GM12878 (cell line): ENCODE measurements at regions not wholly inside any gene's neighbourhood (a gene's known extent, or its start where the extent isn't known, plus 50 kb on each side); places are given as distances from the start of the nearest gene placed in this dataset.

Experiments used
- ATAC-seq: fragments of 200-7000 bp; cut with Tn5 transposase; 3 replicates; pipeline ENCODE4 v1.9.1; 2020; ENCODE audit warnings: mild to moderate bottlenecking, moderate library complexity
- BruUV-seq: library from RNA; stranded (reverse); fragments of 400-500 nt; replicated peaks from 2 replicates; lab custom pipeline; 2021; lab: Mats Ljungman, UMichigan
- CTCF ChIA-PET: fragments of 300-600 bp; sonication (Branson Sonifier 250); formaldehyde crosslinking; extraction: SDS; loops from one replicate; lab custom pipeline; 2021; ENCODE audit warnings: inconsistent platforms; lab: Yijun Ruan, JAX
- POLR2A ChIA-PET: fragments of 350-600 bp; formaldehyde crosslinking; extraction: SDS; loops from one replicate; lab custom pipeline; 2021; ENCODE audit warnings: inconsistent platforms; lab: Charles Lee
- RAD21 ChIA-PET: fragments of 300-600 bp; sonication (Branson Sonifier 250); formaldehyde crosslinking; loops from one replicate; lab custom pipeline; 2023; ENCODE audit warnings: antibody characterized with exemption; ENCODE audit not compliant: unreplicated experiment; lab: Charles Lee
- SMC1A ChIA-PET: fragments of 300-600 bp; sonication (Branson Sonifier 250); formaldehyde crosslinking; loops from one replicate; lab custom pipeline; 2023; ENCODE audit not compliant: unreplicated experiment, uncharacterized antibody; lab: Charles Lee
- DNase-seq: peaks from one replicate; pipeline ENCODE4 v3.0.0-alpha.2; 2011; ENCODE audit warnings: low read depth, low spot score
- FAIRE-seq: peaks from 3 replicates; lab custom pipeline; 2011; peaks lifted over from hg19 to GRCh38; lab: Jason Lieb, UNC
- H2AFZ ChIP-seq: 2 replicates; pipeline ENCODE4 v1.6.0; 2011; ENCODE audit warnings: low read depth, low read length, control low read depth; ENCODE audit not compliant: control insufficient read depth
- H3K27ac ChIP-seq: 2 replicates; pipeline ENCODE4 v1.5.1; 2011; ENCODE audit warnings: control low read depth; ENCODE audit not compliant: control insufficient read depth, insufficient read depth
- H3K27me3 ChIP-seq, 2 experiments: replicated peaks in 1 of 2; 2 replicates each; pipeline versions ENCODE4 v1.6.0 to v1.6.1; 2011; ENCODE audit warnings: low read length in 1 of 2; ENCODE audit not compliant: control insufficient read depth in 2 of 2, insufficient read depth in 2 of 2
- H3K36me3 ChIP-seq, 2 experiments: 2 replicates each; pipeline ENCODE4 v1.5.1; 2011; ENCODE audit warnings: low read length in 1 of 2; ENCODE audit not compliant: control insufficient read depth in 2 of 2, insufficient read depth in 2 of 2
- H3K4me1 ChIP-seq: 2 replicates; pipeline ENCODE4 v1.6.1; 2011; ENCODE audit warnings: mild to moderate bottlenecking, low read length, moderate library complexity, mixed read lengths; ENCODE audit not compliant: control insufficient read depth, insufficient read depth
- H3K4me2 ChIP-seq: 2 replicates; pipeline ENCODE4 v1.6.0; 2011; ENCODE audit warnings: control low read depth; ENCODE audit not compliant: control insufficient read depth, insufficient read depth
- H3K4me3 ChIP-seq: fragments of 200-600 bp; sonication (generic); 2 replicates; pipeline ENCODE4 v1.5.1; 2016
- H3K79me2 ChIP-seq: 2 replicates; pipeline ENCODE4 v1.6.0; 2011; ENCODE audit warnings: low read length; ENCODE audit not compliant: control insufficient read depth, insufficient read depth
- H3K9ac ChIP-seq: 2 replicates; pipeline ENCODE4 v1.8.0; 2011; ENCODE audit warnings: low read length, control low read depth, mixed read lengths; ENCODE audit not compliant: control insufficient read depth, insufficient read depth
- H3K9me3 ChIP-seq: replicated peaks from 3 replicates; pipeline ENCODE4 v1.5.1; 2011; ENCODE audit warnings: mild to moderate bottlenecking, low read length; ENCODE audit not compliant: control insufficient read depth, insufficient read depth
- H4K20me1 ChIP-seq: 2 replicates; pipeline ENCODE4 v1.6.0; 2011; ENCODE audit not compliant: control insufficient read depth, insufficient read depth
- ASH2L ChIP-seq: fragments of 300-600, 200-600 bp; sonication (generic); IDR thresholded peaks from 2 replicates; pipeline ENCODE4 v1.6.1; 2017; ENCODE audit warnings: low read depth, mild to moderate bottlenecking, borderline replicate concordance
- CHD2 ChIP-seq: IDR thresholded peaks from 2 replicates; pipeline ENCODE4 v1.6.1; 2011; ENCODE audit warnings: low read depth, low read length, improper control_type of control experiment, borderline replicate concordance
- EP300 ChIP-seq, 2 experiments: fragments of 150-350 bp in 1 of 2; IDR thresholded peaks; 2 replicates each; pipeline ENCODE4 v1.6.1; 2011 to 2012; ENCODE audit warnings: low read depth in 2 of 2, low read length in 2 of 2, borderline replicate concordance in 1 of 2, improper control_type of control experiment in 1 of 2, inconsistent platforms in 1 of 2; ENCODE audit not compliant: control insufficient read depth in 1 of 2
- KLF5 ChIP-seq: fragments of 450-650 bp; IDR thresholded peaks from 2 replicates; pipeline ENCODE4 v1.6.1; 2014; ENCODE audit warnings: mild to moderate bottlenecking; ENCODE audit not compliant: partially characterized antibody
- RFX5 ChIP-seq: IDR thresholded peaks from 2 replicates; pipeline ENCODE4 v1.6.1; 2011; ENCODE audit warnings: low read depth, low read length, improper control_type of control experiment
- STAT3 ChIP-seq: IDR thresholded peaks from 2 replicates; pipeline ENCODE4 v1.6.1; 2011; ENCODE audit warnings: low read depth, low read length, improper control_type of control experiment
- SUPT20H ChIP-seq: IDR thresholded peaks from 2 replicates; pipeline ENCODE4 v1.6.1; 2011; ENCODE audit warnings: low read depth, mild to moderate bottlenecking, low read length, moderate library complexity, borderline replicate concordance; ENCODE audit not compliant: control insufficient read depth
- TARDBP ChIP-seq: IDR thresholded peaks from 2 replicates; pipeline ENCODE4 v1.6.1; 2016; ENCODE audit warnings: borderline replicate concordance
- ZSCAN29 ChIP-seq: fragments of 450-650 bp; IDR thresholded peaks from 2 replicates; pipeline ENCODE4 v1.6.1; 2017; ENCODE audit warnings: mild to moderate bottlenecking, moderate library complexity
- WGBS: methylation state at CpG from one replicate; pipeline ENCODE4 v1.1.6; 2016; ENCODE audit warnings: low lambda C conversion rate; ENCODE audit not compliant: insufficient replicate concordance, insufficient coverage; ENCODE audit errors: missing lambda C conversion rate; 5-methylcytosine and 5-hydroxymethylcytosine counted together
- in situ Hi-C: fragments of 300-500 bp; cut with MboI; formaldehyde crosslinking; loops from 9 replicates; pipeline ENCODE4 v1.14.3; 2018; ENCODE audit warnings: mixed read lengths
- intact Hi-C: fragments of 100-400 bp; cut with micrococcal nuclease; formaldehyde crosslinking; loops from one replicate; pipeline ENCODE4 v1.14.2; 2022; ENCODE audit not compliant: unreplicated experiment
- TF ChIP-seq, protein P1 (sequence below): IDR thresholded peaks from 2 replicates; pipeline ENCODE4 v1.6.1; 2012; ENCODE audit warnings: low read depth, low read length, improper control_type of control experiment
- TF ChIP-seq, protein P2 (sequence below), 3 experiments: IDR thresholded peaks in 2 of 3; conservative IDR thresholded peaks in 1 of 3; 2 replicates each; pipeline ENCODE4 v1.5.1; 2011; ENCODE audit warnings: low read depth in 3 of 3, low read length in 3 of 3, mild to moderate bottlenecking in 3 of 3, control low read depth in 2 of 3, moderate library complexity in 2 of 3, inconsistent platforms in 1 of 3, mixed read lengths in 1 of 3; ENCODE audit not compliant: control insufficient read depth in 2 of 3, insufficient read depth in 1 of 3; ENCODE audit errors: extremely low read depth in 1 of 3
- TF ChIP-seq, protein P3 (sequence below): IDR thresholded peaks from 2 replicates; pipeline ENCODE4 v1.6.1; 2012; ENCODE audit warnings: low read depth, low read length, improper control_type of control experiment
- TF ChIP-seq, protein P4 (sequence below): IDR thresholded peaks from 2 replicates; pipeline ENCODE4 v1.6.1; 2012; ENCODE audit warnings: improper control_type of control experiment, low read depth, low read length; ENCODE audit not compliant: insufficient replicate concordance
- TF ChIP-seq, protein P5 (sequence below): IDR thresholded peaks from 2 replicates; pipeline ENCODE4 v1.6.1; 2011; ENCODE audit warnings: low read depth, mild to moderate bottlenecking, low read length, moderate library complexity, borderline replicate concordance; ENCODE audit errors: extremely low read depth

DNA sequence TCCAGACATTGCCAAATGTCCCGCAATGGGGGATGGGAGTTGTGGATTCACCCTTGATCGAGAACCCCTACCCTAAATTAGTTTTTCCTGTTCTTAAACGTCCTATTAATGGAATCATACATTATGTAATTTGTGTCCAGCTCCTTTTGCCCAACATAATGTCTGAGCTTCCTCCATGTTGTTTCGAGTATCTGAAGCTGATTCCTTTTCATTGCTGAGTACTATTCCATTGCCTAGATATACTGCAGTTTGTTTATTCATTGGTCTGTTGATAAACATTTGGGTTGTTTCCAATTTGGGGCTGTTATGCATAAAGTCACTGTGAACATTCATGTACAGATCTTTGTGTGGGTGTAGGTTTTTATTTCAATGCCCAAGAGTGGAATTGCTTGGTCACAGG, 251.3 kb downstream of the BCOR start (continued):
- no peak for TF ChIP-seq SUPT20H
- no peak for TF ChIP-seq ASH2L
- no peak for TF ChIP-seq STAT3
- TF ChIP-seq, protein P1, sequence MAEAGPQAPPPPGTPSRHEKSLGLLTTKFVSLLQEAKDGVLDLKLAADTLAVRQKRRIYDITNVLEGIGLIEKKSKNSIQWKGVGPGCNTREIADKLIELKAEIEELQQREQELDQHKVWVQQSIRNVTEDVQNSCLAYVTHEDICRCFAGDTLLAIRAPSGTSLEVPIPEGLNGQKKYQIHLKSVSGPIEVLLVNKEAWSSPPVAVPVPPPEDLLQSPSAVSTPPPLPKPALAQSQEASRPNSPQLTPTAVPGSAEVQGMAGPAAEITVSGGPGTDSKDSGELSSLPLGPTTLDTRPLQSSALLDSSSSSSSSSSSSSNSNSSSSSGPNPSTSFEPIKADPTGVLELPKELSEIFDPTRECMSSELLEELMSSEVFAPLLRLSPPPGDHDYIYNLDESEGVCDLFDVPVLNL, result no peak
- TF ChIP-seq TARDBP, result no peak
- TF ChIP-seq ZSCAN29, result no peak
- no peak for TF ChIP-seq KLF5
- TF ChIP-seq RFX5, result no peak

DNA sequence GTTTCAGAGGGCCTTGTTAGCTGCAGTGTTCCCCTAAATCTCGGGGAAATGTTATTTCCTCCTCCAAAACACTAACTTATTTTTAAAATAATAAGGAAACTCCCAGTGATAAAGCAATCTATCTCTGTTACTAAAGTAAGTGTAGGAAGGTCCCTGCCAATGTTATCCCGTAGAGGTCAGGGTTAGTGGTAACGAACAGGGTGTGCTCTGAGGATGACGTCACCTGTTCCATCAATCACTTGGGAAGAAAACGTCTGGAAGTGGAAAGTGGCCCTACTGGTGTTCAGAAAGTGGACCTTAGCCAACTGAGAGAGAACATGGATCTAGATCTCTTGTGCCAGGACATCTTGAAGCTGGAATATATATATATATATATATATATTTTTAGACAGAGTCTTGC, 249.5 kb downstream of the BCOR start:
- H3K4me2 ChIP-seq, result no peak overlapping the region
- ATAC-seq, result no peak
- intact Hi-C loops (no loop called here), in situ Hi-C loops (no loop called here)
- no TSS peak for BruUV-seq
- ChIA-PET CTCF (no interaction called here), POLR2A (no interaction called here), SMC1A (no interaction called here), RAD21 (no interaction called here)
- H3K9ac ChIP-seq, result no peak overlapping the region
- H3K9me3 ChIP-seq, result no peaks in the 10 kb centered on the region; the same call in 2 of the 3 replicates
- no peak for FAIRE-seq
- H3K27ac ChIP-seq, result no peak overlapping the region
- H3K27me3 ChIP-seq, result no peaks in the 10 kb centered on the region
- no peak overlapping the region for H3K4me3 ChIP-seq
- H3K79me2 ChIP-seq, result no peaks in the 10 kb centered on the region
- no peak overlapping the region for H2AFZ ChIP-seq
- H3K4me1 ChIP-seq, result peaks cover 12% of the 10 kb centered on the region
- no peak for DNase-seq
- H4K20me1 ChIP-seq, result no peaks in the 10 kb centered on the region
- no peaks in the 10 kb centered on the region for H3K36me3 ChIP-seq
- WGBS, result 35% methylated on average over 5 of the region's 5 CpGs
- TF ChIP-seq, protein P2, sequence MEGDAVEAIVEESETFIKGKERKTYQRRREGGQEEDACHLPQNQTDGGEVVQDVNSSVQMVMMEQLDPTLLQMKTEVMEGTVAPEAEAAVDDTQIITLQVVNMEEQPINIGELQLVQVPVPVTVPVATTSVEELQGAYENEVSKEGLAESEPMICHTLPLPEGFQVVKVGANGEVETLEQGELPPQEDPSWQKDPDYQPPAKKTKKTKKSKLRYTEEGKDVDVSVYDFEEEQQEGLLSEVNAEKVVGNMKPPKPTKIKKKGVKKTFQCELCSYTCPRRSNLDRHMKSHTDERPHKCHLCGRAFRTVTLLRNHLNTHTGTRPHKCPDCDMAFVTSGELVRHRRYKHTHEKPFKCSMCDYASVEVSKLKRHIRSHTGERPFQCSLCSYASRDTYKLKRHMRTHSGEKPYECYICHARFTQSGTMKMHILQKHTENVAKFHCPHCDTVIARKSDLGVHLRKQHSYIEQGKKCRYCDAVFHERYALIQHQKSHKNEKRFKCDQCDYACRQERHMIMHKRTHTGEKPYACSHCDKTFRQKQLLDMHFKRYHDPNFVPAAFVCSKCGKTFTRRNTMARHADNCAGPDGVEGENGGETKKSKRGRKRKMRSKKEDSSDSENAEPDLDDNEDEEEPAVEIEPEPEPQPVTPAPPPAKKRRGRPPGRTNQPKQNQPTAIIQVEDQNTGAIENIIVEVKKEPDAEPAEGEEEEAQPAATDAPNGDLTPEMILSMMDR (IDR thresholded peaks at IDR 0.05 in 2 of 3, conservative IDR thresholded peaks at IDR 0.05 in 1 of 3; ENCODE audit: control insufficient read depth in 2 of 3, extremely low read depth in 1 of 3, insufficient read depth in 1 of 3, low read depth in 3 of 3, low read length in 3 of 3), result no peak
- TF ChIP-seq, protein P3, sequence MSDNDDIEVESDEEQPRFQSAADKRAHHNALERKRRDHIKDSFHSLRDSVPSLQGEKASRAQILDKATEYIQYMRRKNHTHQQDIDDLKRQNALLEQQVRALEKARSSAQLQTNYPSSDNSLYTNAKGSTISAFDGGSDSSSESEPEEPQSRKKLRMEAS, result no peak
- TF ChIP-seq, protein P4, sequence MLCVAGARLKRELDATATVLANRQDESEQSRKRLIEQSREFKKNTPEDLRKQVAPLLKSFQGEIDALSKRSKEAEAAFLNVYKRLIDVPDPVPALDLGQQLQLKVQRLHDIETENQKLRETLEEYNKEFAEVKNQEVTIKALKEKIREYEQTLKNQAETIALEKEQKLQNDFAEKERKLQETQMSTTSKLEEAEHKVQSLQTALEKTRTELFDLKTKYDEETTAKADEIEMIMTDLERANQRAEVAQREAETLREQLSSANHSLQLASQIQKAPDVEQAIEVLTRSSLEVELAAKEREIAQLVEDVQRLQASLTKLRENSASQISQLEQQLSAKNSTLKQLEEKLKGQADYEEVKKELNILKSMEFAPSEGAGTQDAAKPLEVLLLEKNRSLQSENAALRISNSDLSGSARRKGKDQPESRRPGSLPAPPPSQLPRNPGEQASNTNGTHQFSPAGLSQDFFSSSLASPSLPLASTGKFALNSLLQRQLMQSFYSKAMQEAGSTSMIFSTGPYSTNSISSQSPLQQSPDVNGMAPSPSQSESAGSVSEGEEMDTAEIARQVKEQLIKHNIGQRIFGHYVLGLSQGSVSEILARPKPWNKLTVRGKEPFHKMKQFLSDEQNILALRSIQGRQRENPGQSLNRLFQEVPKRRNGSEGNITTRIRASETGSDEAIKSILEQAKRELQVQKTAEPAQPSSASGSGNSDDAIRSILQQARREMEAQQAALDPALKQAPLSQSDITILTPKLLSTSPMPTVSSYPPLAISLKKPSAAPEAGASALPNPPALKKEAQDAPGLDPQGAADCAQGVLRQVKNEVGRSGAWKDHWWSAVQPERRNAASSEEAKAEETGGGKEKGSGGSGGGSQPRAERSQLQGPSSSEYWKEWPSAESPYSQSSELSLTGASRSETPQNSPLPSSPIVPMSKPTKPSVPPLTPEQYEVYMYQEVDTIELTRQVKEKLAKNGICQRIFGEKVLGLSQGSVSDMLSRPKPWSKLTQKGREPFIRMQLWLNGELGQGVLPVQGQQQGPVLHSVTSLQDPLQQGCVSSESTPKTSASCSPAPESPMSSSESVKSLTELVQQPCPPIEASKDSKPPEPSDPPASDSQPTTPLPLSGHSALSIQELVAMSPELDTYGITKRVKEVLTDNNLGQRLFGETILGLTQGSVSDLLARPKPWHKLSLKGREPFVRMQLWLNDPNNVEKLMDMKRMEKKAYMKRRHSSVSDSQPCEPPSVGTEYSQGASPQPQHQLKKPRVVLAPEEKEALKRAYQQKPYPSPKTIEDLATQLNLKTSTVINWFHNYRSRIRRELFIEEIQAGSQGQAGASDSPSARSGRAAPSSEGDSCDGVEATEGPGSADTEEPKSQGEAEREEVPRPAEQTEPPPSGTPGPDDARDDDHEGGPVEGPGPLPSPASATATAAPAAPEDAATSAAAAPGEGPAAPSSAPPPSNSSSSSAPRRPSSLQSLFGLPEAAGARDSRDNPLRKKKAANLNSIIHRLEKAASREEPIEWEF, result no peak
- no peak for TF ChIP-seq CHD2
- TF ChIP-seq, protein P5, sequence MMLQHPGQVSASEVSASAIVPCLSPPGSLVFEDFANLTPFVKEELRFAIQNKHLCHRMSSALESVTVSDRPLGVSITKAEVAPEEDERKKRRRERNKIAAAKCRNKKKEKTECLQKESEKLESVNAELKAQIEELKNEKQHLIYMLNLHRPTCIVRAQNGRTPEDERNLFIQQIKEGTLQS, result no peak
- no peak for TF ChIP-seq ZSCAN29
- no peak for TF ChIP-seq EP300 (IDR thresholded peaks at IDR 0.05; ENCODE audit: borderline replicate concordance in 1 of 2, control insufficient read depth in 1 of 2, low read depth in 2 of 2, low read length in 2 of 2)
- no peak for TF ChIP-seq TARDBP
